OCI-LY1 (cell line): ENCODE measurements at regions not wholly inside any gene's neighbourhood (a gene's known extent, or its start where the extent isn't known, plus 50 kb on each side); places are given as distances from the start of the nearest gene placed in this dataset.

Experiments used
- H2AFZ ChIP-seq: fragments of 200-600 bp; sonication (generic), shearing (Covaris generic); 2 replicates; pipeline ENCODE4 v1.6.0; 2014; ENCODE audit warnings: antibody characterized with exemption, mild to moderate bottlenecking, low read length
- H3F3A ChIP-seq: fragments of 200-600 bp; sonication (generic), shearing (Covaris generic); 2 replicates; pipeline ENCODE4 v1.6.0; 2014; ENCODE audit warnings: mild to moderate bottlenecking, antibody characterized with exemption, low read length, moderate library complexity; ENCODE audit not compliant: insufficient read depth
- H3K27ac ChIP-seq: fragments of 200-600 bp; sonication (generic); 2 replicates; pipeline ENCODE4 v1.5.1; 2014; ENCODE audit warnings: low read length, mixed run types, mild to moderate bottlenecking, low read depth; ENCODE audit not compliant: poor library complexity, severe bottlenecking
- H3K27me3 ChIP-seq: fragments of 200-600 bp; sonication (generic); 2 replicates; pipeline ENCODE4 v1.6.0; 2014; ENCODE audit warnings: antibody characterized with exemption, mild to moderate bottlenecking, low read length, moderate library complexity; ENCODE audit not compliant: insufficient read depth
- H3K36me3 ChIP-seq: fragments of 200-600 bp; sonication (generic); 2 replicates; pipeline ENCODE4 v1.6.1; 2014; ENCODE audit warnings: mild to moderate bottlenecking, antibody characterized with exemption, low read length, moderate library complexity, mixed read lengths; ENCODE audit not compliant: insufficient read depth
- H3K4me1 ChIP-seq: fragments of 200-600 bp; sonication (generic); 2 replicates; pipeline ENCODE4 v1.5.1; 2014; ENCODE audit warnings: mild to moderate bottlenecking, low read length, moderate library complexity; ENCODE audit not compliant: insufficient read depth, severe bottlenecking
- H3K4me2 ChIP-seq: fragments of 200-600 bp; sonication (generic), shearing (Covaris generic); 2 replicates; pipeline ENCODE4 v1.6.1; 2014; ENCODE audit warnings: low read length
- H3K4me3 ChIP-seq: fragments of 200-600 bp; sonication (generic); 2 replicates; pipeline ENCODE4 v1.5.1; 2014; ENCODE audit warnings: low read length, low read depth, mild to moderate bottlenecking, mixed read lengths; ENCODE audit not compliant: poor library complexity, severe bottlenecking
- H3K79me2 ChIP-seq: fragments of 200-600 bp; shearing (Covaris generic); 2 replicates; pipeline ENCODE4 v1.6.1; 2016; ENCODE audit warnings: mixed run types, low read length, mixed read lengths; ENCODE audit not compliant: insufficient read depth
- H3K9ac ChIP-seq: fragments of 200-600 bp; sonication (generic), shearing (Covaris generic); 2 replicates; pipeline ENCODE4 v1.6.1; 2014; ENCODE audit warnings: mild to moderate bottlenecking, low read length, mixed read lengths
- H3K9me2 ChIP-seq: fragments of 200-600 bp; sonication (generic), shearing (Covaris generic); 2 replicates; pipeline ENCODE4 v1.6.1; 2014; ENCODE audit warnings: low read depth, mild to moderate bottlenecking, low read length, mixed read lengths
- H3K9me3 ChIP-seq: fragments of 200-600 bp; shearing (Covaris generic); 2 replicates; pipeline ENCODE4 v1.6.1; 2014; ENCODE audit warnings: low read length, mixed read lengths
- H4K20me1 ChIP-seq: fragments of 200-600 bp; sonication (generic), shearing (Covaris generic); 2 replicates; pipeline ENCODE4 v1.6.0; 2016; ENCODE audit warnings: mild to moderate bottlenecking, low read length; ENCODE audit not compliant: insufficient read depth
- CTCF ChIP-seq: fragments of 200-600 bp; sonication (generic), shearing (Covaris generic); IDR thresholded peaks from 2 replicates; pipeline ENCODE4 v1.5.1; 2017; ENCODE audit warnings: mild to moderate bottlenecking, antibody characterized with exemption, low read length, moderate library complexity, mixed read lengths
- EZH2 ChIP-seq: fragments of 200-600 bp; sonication (generic), shearing (Covaris generic); IDR thresholded peaks from 2 replicates; pipeline ENCODE4 v1.8.0; 2017; ENCODE audit warnings: borderline replicate concordance, mixed run types, mild to moderate bottlenecking, antibody characterized with exemption, low read length, moderate library complexity, mixed read lengths

GRCh38 chr5:120926471-120926870 is 462.4 kb downstream of the PRR16 start:
- Histone ChIP-seq H3K4me2 (no peak overlapping the region), H2AFZ (no peak overlapping the region), H3K27me3 (no peaks in the 10 kb centered on the region), H3K4me1 (no peaks in the 10 kb centered on the region), H3K9ac (no peak overlapping the region), H3K4me3 (no peak overlapping the region), H4K20me1 (no peaks in the 10 kb centered on the region), H3K27ac (no peak overlapping the region), H3K9me2 (no peaks in the 10 kb centered on the region), H3K9me3 (no peaks in the 10 kb centered on the region), H3F3A (no peaks in the 10 kb centered on the region), H3K79me2 (no peaks in the 10 kb centered on the region), H3K36me3 (no peaks in the 10 kb centered on the region)
- TF ChIP-seq CTCF (no peak), EZH2 (no peak)

GRCh38 chr5:120927950-120928530 is 463.9 kb downstream of the PRR16 start:
- H3K4me1 ChIP-seq, result no peaks in the 10 kb centered on the region
- H3K9ac ChIP-seq, result no peak overlapping the region
- H3K27ac ChIP-seq, result no peak overlapping the region
- H3K4me3 ChIP-seq, result no peak overlapping the region
- no peaks in the 10 kb centered on the region for H3K27me3 ChIP-seq
- no peaks in the 10 kb centered on the region for H4K20me1 ChIP-seq
- no peaks in the 10 kb centered on the region for H3K9me3 ChIP-seq
- no peak overlapping the region for H2AFZ ChIP-seq
- no peaks in the 10 kb centered on the region for H3K79me2 ChIP-seq
- H3K36me3 ChIP-seq, result no peaks in the 10 kb centered on the region
- no peak for TF ChIP-seq EZH2
- TF ChIP-seq CTCF, result no peak
- no peaks in the 10 kb centered on the region for H3K9me2 ChIP-seq
- no peak overlapping the region for H3K4me2 ChIP-seq
- no peaks in the 10 kb centered on the region for H3F3A ChIP-seq

DNA sequence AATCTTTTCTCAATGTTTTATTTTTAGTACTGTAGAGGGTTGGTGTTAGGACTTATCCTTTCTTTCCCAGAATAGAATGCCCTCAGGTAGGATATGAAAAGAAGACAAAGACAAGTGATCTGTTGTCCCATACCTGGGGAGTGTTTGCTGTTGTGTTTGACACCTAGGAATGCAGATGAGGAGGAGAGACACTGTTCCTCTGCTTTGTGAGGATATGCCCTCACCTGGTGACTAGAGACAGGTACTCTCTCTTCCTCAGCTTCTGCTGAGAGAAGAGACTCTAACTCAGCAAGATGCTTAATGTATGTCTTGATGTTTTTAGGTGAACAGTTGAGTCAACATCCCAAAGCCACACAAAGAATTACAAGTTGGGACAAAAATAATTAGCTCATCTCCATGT is 468.4 kb downstream of the PRR16 start:
- Histone ChIP-seq H3K79me2 (no peaks in the 10 kb centered on the region), H3K4me2 (no peak overlapping the region), H3K9me2 (no peaks in the 10 kb centered on the region), H4K20me1 (no peaks in the 10 kb centered on the region), H3K27me3 (no peaks in the 10 kb centered on the region), H3K4me3 (no peak overlapping the region), H3K4me1 (no peaks in the 10 kb centered on the region), H3K9me3 (no peaks in the 10 kb centered on the region), H3K36me3 (no peaks in the 10 kb centered on the region), H3F3A (no peaks in the 10 kb centered on the region), H2AFZ (no peak overlapping the region), H3K9ac (no peak overlapping the region), H3K27ac (no peak overlapping the region)
- TF ChIP-seq EZH2 (no peak), CTCF (no peak)
